Embryonic facial prominence (tissue), 1 donor: ENCODE measurements at regions not wholly inside any gene's neighbourhood (a gene's known extent, or its start where the extent isn't known, plus 50 kb on each side); places are given as distances from the start of the nearest gene placed in this dataset.
A peak's percentile ranks its signal among the peaks of the same experiment; 100 is the strongest.

Experiments
- DNase-seq: peaks from one replicate; pipeline ENCODE4 v3.0.0-alpha.2; 2016; ENCODE audit errors: extremely low spot score

DNA sequence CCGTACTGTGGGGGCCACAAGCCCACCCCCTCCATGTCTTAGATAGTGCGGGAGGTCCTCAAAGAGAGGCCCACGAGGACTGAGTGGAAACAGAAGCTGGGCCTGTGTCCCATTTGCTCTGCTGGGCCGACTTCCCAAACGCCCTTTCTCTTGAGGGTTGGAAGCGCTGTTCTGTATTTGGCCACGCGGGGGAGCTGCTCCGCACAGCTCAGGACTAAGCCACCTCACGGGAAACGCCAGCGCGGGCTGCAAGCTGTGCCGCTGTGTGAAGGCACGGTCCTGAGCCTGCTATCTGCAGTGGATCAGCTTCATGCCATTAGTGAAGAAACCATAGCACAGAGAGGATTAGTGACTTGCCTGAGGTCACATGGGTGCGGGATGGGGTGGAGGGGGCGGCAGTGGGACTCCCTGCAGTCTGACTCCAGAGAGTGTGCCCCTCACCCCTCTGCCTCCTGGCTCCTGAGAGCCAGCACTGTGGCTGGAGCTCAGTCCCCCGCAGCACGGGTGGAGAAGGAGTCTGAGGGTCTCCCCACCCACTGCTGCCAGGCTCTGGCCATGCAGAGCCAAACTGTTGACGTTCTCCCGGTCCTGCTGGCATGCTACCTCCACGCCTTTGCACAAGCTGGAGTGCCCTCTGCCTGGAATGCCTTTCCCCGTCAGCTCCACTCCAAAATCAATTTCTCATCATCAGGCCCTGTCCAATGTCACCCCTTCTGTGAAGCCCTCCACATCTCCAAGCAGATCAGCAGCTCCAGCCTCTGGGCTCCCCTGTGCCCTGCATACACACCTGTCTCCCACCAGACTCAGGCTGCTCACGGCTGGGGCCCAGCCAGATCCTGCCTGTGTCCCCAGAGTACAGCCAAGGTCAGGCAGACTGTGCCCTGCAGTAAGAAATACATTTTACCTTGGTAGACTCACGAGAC, 51.5 kb upstream of the LRRC32 start:
- peak; percentile 49 for DNase-seq

DNA sequence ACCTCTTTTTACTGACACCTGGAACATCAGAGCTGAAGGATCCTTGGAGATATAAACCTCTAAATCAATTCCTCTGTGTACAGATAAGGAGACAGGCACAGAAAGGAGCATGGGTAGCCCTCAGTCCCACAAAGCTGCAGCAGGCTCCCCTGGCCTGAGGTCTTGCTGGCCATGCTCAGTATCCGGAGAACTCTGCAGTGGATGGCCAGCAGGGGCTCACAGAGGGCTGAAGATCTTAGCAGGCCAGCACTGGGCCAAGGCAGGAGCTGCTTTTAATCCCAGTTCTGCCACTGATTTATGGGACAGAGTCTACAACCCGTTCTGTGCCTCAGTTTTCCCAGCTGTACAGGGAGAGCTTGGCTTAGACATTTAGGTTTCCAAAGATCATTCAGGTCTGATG, 52.6 kb upstream of the LRRC32 start:
- DNase-seq = no peak

DNA sequence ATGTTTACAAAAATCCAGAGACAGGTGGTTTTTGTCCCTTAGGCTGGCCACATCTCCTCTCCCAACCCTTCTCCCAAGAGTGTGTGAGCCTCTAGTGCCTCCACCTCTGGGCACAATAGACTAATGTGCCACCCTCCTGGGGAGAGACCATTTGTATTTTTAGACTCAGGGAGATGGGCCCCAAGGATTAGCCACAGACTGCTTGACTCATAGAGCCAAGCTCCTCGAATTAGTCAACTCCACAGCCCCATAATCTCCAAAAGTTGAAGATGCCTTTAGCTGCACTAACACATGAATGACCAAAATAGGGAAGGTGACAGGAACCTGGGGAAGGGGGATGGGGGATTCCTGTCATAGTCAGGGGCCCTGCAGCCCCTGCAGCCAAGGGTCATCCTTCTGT, 53.0 kb upstream of the LRRC32 start:
- no peak for DNase-seq

DNA sequence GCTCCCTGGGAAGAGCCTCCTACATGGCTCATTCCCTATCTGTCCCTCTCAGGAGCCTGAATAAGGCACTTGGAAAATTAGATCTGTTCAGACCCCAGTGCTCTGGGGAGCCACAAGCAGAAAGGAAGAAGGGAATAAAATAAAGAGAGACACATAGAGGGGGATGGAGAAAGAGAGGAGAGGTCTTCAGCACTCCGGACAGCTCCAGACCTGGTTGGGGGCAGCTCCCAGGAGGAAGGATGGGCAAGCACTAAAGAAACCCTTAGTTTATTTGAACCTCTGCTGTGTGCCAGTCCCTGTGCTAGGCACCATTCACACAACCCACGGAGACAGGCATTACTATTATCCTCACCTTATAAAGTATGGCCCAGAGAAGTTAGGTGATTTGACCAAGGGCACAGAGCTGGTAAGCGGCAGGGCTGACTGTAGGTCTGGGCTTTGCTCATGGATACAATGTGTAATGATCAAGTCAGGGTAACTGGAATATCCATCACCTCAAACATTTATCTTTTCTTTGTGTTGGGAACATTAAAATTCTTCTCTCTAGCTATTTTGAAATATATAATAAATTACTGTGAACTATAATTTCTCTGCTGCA, 53.7 kb upstream of the LRRC32 start:
- no peak for DNase-seq

DNA sequence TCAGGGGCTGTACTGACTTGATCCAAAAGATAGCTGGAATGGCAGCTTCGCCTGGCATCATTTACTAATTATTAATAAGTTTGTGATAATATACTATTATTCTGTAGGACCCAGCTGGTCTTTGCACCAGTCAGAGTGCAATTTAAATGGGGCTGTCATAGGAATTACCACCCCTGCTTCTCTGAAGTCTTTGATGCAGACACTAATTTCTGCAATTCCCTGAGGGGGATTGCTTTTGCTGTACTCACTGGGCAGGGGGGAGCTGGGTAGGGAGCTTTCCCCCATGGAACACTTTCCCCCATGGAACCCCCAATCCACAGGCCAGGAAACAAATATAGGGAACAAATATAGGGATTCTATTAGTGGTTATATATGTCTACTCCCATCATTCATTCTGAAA, 54.9 kb upstream of the TSKU start:
- DNase-seq = no peak

DNA sequence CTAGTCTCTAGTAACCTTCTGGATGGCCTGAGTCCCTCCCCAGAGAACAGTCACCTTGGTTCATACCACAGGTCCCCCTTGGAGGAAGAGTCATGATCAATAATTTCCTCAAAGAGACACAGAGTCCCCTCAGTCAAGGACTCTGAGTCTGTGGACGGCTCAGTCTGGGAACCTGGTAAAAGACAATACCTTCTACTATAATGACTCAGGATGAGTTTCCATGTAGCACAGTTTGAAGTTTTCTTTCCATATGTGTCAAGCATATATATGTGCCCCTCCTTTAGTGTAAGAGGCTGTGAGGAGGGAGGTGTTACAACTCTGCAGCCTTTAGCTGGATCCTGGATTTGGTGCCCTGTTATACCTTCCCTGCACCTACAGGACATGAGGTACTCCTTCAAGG, 54.4 kb upstream of the TSKU start:
- no peak for DNase-seq

DNA sequence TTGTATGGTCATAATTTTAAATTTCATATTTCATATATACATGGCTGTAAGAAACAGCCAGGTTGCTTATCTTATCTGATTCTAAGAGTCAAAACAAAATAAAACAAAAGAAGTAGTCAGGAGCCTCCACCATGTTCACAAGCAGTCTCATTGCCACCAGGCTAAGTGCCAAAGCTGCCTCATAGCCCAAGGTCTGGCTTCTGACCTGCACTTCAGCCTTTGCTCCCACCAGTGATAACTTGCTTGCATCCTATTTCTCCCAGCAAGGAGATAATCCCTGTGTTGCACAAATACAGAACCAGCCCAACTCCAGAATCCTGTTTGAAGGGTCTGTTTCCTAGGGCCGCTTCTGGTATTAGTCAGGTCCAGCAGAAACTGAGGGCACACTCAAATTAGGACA, 53.9 kb upstream of the TSKU start:
- no peak for DNase-seq

DNA sequence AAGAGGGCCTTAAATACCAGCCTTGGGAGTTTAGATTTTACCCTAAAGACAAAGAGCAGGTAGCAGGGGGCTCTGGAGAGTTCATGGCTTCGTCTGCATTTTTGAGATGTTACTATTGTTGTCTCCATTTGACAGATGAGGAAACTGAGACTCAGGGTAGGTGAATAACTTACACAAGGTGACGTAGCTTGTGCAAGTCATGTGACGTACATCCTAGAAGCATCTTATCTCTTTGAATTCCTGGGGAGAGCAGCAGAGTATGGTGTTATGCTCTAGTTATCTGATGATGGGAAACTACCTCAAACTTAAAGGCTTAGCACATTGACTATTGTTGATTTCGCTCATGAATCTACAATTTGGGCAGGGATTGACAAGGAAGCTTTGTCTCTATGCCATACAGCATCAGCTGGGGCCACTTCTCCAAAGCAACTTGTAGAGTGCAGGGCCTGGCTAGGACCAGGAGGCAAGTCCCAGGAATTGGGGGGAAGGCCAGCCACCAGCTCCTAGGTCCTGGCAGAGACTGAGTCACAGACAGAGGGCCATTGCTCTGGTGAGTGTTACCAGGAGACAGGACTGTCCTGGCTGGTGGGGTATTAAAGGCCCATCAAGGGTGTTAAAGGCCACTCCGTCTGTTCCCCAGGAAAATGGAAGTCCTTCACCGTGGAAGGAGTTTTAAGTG, 52.1 kb upstream of the TSKU start:
- DNase-seq = no peak

DNA sequence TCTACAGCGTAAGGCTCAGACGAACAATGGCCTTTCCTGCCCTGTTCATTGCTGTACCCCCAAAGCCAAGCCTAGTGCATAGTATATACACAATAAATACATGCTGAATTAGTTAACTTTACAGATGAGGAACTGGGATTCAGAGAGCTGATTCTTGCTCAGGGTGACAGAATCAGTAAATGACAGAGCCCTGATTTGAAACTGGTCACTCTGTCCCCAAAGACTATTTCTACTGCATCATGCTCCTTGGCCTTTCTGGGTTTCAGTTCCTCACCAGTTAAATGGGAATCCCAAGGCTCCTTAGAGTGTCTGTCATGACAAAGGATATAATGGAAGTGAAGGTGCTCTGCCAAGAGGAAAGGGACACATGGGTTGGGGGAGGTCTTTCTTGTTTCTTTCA, 50.5 kb upstream of the TSKU start:
- DNase-seq = no peak
